GM18870 (cell line): ENCODE measurements at regions not wholly inside any gene's neighbourhood (a gene's known extent, or its start where the extent isn't known, plus 50 kb on each side); places are given as distances from the start of the nearest gene placed in this dataset.

ENCODE experiments used
- ATAC-seq: cut with Tn5 transposase; IDR thresholded peaks from one replicate; pipeline ENCODE4 v1.9.1; 2021; ENCODE audit warnings: moderate library complexity; ENCODE audit not compliant: unreplicated experiment

DNA sequence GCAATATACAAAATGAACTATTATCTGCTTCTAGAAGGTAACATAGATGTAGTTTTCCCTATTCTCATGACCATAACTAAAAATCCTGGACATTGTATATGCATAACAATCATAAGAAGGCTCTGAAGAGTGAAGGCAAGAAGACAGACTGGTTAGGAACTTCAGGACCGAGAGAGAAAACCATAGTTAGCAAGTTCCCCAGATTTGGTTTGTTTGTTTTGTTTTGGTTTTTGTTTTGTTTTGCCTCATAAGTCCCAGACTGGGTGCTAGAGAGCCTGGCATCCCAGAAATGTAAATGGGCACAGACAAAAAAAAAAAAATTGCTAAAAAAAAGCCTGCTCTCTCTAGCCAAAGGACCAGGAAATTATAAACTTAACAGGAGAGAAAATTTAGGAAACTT, 192.2 kb upstream of the FBXO11 start:
- peak; percentile 64 for ATAC-seq

DNA sequence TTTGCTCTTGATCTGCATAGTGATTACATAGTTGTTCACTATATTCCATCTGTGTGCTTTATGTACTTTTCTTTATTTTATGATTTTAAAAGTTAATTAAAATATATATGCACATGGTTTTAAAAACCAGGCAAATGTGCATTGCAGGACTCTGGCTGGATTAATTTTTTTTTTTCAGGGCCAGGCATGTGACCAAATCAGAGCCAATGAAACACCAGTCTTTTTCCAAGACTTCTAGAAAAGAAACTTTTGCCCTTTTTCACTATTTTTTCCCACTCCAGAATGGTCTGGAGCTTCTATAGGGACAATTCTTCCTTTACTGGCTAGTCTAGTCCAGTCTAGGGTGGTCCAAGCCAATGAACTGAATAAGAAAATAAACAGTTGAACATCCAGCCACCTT, 198.1 kb upstream of the FBXO11 start:
- no peak for ATAC-seq

DNA sequence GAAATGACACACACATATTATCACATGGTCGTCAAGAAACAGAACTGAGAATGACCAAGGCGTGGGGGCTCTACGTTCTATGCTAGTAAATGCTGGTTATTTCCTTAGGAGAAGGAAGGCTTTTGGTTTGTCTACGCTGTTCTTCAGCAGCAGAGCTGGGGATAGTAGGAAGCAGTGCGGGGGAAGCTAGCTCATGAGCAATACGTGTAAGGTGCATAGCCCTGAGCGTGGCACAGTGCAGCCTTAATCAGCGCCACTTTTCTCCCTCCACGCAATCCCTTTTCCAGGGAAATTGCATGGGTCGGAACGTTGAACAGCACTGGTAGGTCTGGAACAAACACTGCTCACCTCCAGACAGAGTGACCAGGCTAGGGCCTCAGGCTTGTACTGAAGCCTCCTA, 199.6 kb upstream of the FBXO11 start:
- ATAC-seq, result no peak

DNA sequence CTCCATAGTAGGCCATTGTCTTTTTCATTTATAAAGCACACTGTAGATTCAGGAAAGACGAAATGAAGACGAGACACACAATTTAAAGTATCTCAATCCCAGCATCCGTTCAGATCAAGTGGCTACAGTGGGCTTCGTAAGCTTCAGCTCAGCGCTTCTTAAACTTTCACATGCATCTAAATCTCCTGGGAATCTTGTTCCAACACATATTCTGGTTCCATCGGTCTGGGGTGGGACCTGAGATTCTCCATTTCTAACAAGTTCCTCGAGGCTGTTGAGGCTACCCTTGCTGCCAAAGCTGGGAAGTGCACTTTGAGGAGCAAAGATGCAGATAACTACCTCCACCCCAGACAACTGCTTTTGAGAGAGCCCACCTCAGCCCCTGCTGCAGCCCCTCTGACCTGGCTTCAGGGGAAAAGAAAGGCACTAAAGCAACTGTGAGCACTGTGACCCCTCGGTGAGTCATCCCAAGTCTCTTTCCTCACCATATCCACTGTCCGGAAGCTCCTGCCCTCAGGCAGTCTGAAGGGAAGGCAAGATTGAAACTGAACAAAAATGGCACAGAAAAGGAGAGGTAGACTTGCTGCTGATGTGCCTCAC, 201.1 kb upstream of the FBXO11 start:
- no peak for ATAC-seq

DNA sequence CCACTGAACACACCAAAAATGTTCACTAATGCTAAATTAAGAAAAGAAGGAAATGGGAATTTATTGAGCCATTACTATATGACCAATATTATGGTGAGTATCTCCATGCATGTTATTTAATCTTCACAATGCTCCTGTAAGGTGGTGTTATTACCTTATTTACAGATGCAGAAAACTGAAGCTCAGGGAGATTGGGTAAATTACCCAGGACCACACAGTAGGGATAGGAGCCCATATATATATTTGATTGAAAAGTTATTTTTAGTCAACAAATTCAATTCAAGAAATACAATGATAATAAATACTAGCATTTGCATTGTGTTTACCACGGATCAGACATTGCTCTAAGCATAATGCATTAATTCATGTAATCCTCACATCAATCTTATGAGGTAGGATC, 202.2 kb upstream of the FBXO11 start:
- no peak for ATAC-seq

DNA sequence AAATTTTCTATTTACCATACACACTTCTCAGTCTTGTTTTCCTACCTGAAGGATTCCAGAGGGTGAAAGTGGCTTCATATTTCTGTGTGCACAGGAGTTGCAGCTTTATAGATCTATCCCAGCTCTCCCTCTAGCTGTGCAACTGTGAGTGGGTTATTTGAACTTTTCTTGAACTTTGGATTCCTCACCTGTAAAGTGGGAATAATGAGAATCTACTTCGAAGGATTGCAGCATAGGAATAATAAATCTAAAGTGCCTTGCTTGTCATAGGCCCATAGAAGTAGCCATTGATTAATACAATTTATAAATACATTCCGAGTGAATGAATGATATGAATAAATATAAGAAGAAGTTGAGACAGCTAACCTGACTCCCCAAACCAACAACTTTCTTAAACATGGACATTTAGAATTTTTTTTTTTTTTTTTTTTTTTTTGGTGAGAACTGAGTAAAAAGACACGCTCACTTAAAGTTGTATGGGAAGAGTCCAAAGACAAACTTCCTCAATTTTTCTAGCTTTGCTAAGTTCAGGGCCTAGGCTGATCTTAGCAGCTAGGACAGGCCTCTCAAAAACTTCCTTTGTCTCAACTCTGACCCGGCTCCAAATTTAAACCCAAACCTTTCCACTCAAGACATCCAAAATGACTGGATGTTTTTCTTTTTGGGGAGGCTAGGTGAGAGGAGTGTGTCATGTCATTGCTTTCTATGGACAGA, 203.3 kb upstream of the FBXO11 start:
- no peak for ATAC-seq

DNA sequence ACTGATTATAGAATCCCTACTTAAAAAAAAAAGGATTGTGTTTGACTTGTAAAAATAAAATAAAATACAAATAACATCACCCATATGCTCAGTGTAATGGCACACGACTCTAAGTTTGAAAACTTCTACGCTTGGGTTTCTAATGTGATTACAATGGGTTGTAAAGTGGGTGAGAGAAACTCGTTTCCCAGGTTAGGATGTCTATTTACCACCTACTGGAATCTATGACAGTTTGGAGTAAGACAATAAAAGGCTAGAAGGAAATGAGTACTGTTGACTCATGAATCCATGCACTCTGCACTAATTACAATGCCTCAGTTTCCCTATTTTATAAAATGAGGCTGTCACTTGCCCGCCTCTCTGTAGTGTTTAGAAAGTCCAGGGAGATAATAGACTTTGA, 204.0 kb upstream of the FOXN2 start:
- no peak for ATAC-seq

DNA sequence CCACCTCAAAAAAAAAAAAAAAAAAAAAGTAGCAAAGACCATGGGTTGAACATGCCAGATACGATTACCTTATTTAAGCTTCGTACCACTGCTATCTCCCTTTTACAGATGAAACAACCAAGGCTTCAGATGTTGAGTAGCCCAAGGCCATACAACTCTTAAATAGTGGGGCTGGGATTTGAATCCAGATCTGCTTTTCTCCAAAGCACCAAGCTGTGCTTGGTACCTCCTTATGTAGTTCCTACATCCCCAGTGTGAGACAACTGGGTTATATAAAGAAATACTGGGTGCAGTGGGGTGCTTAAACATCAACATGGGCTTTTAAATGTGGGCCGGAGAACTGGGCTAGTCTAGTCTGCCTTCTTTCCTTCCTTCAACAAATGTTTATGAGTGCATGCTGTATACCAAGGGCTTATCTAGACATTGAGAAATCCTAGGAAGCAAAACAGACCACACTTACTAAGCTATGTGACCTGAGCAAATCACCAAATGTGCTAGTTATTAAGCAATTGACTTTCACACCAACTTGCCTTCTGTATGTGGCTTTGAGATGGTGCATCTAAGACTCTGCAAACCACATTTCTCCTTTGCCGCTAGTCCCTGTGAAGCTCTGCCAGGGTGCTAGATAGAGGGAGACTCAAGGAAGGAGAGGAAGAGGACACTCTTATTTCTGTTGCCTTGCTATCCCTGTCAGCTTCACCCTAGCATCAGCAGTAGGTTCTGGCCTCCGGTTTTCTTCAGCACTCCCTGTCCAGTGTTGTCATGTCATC, 201.4 kb upstream of the FOXN2 start:
- ATAC-seq, result no peak

DNA sequence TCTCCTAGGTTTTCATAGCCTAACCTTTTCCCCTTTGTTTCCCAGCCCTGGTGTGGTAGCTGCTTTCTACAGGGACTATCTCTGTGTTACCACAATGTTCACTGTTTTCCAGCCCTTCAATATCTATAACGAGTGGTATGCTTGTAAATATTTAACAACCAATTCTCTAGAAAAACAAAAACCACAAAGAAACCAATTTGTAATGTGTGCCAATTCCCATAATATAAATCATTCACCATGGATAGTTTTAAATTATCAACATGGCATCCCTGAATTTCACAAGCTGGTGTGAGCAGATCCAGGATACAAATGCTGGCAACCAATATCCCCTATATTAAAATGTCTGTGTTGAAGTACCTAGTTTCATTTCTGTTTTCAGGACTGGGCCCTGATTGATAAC, 200.7 kb upstream of the FOXN2 start:
- peak; percentile 19 for ATAC-seq

DNA sequence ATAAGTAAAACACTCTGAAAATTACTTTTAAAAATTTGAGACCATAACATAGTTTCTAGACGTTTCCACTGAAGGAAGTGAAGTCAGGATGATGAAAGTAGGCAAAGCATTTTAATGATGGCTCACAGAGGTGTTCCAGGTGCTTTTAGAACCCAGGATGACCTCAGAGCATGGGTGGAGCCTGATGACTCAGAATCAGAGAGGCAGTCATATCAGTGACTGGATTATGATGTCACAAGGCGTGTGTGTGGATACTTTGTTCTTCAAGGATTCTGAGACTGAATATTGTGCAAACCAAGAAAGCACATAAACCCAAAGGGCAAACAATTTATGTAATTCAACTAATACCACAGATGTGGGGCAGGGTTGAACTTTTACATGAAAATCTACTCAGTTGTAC, 200.2 kb upstream of the FOXN2 start:
- ATAC-seq, result peak; percentile 64

DNA sequence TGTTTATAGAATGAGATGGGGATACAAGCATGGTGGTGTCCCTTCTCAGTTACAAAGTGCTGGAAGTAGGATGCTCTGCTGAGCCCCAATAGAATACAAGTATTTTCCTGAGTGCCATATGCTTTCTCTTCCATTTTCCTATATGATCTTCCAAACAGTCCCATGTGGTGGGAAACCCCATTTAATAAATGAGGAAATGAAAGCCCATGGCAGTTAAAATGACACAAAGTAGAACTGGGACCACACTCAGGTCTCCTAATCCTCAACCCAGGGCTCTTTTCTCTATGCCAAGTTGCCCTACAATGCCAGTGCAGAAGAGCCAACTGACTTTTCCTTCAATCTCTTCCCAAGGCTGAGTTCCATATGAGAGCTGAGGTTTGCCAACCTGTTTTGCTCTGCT, 198.0 kb upstream of the FOXN2 start:
- ATAC-seq, result no peak

DNA sequence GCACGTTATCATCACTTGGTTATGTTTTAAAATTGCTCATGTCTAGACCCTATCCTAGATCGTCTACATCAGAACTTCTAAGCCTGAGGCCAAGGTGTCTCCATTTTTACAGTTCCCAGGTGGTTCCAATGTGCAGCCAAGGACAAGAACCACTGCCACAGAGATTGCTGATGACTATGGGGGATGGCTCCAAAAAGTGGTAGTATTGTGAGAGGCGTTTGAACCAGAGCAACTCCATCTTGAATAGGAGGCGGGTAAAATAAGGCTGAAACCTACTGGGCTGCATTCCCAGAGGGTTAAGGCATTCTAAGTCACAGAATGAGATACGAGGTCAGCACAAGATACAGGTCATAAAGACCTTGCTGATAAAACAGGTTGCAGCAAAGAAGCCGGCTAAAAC, 195.6 kb upstream of the FOXN2 start:
- ATAC-seq, result no peak

DNA sequence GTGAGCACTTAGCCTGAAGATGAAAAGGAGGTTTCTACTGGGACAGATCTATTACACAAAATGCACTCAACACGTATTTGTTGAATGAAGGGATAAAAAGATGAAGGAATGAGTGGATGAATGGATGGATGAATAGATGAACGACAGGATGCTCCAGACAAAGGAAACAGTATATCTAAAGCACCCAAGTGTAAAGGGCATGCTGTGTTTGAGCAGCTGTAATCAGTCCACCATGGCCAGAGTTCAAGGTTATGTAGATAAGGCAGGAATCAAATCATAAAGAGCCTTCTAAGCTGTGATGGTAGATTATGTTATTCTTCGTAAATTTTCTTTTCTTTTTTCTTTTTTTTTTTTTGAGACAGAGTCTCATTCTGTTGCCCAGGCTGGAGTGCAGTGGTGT, 194.4 kb upstream of the FOXN2 start:
- ATAC-seq, result no peak

DNA sequence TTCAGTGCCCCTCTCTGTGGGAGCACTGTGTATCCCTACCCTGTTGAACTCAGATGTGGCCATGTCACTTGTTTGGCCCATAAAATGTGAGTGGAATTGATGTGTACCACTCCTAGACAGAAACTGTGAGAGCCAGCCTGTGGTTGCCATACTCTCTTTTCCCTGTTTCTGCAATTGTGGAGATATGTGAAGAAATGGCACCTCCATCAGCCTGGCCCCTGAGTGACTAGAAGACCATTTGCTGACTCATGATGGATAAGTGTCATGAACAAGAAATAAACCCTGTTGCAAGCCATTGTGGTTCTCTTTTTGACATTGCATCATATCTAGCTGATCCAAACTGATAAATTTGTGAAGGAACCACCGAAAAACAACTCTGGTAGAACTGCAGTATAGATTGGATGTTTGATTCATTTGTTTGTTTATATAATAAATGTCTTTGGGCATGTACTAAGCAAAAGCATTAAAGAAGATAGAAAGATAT, 193.7 kb upstream of the FOXN2 start:
- ATAC-seq, result no peak

DNA sequence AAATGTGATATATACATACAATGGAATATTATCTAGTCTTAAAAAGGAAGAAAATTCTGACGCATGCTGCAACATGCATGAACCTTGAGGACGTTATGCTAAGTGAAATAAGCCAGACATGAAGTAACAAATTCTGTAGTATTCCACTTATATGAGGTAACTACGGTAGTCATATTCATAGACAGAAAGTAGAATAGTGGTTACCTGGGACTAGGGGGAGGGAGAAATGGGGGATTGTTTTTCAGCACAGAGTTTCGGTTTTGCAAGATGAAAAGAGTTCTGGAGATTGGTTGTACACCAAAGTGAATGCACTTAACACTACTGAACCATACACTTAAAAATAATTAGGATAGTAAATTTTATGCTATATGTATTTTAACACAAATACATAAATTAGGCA, 192.3 kb upstream of the FOXN2 start:
- peak; percentile 65 for ATAC-seq

DNA sequence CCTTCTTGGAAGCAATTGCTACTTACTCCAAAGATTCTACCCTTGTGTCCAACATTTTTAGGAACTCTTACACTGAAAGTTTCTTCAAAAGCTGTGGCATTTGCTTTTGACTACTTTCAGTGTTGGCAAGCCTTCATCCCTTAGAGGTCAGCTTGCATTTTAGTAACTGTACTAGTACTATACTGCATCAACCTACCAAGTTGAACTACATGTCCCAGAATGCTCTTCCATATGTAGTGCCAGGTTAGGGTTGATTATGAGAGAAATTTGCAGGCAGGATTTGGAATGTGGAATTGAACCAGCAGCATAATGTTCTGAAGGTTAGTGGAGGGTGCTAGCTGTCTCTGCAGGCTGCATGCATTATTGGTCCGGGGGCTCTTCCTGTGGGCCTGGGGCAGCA, 189.9 kb upstream of the FOXN2 start:
- ATAC-seq, result no peak

DNA sequence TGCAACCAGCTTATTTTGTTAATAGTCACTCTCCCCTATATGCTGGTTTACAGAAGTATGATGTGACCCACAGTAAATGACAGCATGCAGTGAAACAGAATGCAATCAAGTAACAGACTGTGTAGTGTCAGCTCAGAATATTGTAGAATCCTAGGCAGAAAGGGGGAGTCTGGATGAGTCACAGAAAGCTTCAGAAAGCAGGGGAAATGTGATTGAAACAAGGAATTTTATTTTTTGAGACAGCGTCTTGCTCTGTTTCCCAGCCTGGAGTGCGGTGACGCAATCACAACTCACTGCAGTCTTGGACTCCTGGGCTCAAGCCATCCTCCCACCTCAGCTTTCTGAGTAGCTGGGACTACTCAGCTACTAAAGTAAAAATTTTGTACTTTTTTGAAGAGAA, 188.3 kb upstream of the FOXN2 start:
- ATAC-seq, result no peak

DNA sequence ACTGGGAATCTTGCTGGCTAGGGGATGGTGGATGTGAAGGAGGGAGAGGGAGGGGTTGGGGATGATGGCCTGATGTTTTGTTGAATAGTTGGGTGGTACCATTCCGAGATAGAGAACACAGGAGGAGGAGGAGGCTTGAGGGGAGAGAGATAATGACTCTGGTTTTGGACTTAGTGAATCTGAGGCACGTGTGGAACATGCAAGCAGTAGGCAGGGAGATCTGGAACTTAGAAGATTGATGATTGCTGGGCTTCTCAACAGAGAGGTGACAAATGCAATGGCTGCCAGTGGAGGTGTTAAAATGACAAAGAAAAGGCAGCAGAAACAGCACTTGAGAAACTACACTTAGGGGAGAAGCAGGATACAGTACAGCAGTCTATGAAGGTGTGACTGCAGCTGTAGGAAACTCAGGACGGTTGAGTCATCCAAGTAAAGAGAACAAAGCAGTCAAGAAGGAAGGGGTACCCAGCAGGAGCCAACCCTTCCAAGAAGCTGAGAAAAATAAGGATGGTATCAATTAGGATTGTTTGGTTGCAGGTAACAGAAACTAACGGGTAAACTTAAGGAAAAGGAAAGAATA, 186.8 kb upstream of the FOXN2 start:
- no peak for ATAC-seq

DNA sequence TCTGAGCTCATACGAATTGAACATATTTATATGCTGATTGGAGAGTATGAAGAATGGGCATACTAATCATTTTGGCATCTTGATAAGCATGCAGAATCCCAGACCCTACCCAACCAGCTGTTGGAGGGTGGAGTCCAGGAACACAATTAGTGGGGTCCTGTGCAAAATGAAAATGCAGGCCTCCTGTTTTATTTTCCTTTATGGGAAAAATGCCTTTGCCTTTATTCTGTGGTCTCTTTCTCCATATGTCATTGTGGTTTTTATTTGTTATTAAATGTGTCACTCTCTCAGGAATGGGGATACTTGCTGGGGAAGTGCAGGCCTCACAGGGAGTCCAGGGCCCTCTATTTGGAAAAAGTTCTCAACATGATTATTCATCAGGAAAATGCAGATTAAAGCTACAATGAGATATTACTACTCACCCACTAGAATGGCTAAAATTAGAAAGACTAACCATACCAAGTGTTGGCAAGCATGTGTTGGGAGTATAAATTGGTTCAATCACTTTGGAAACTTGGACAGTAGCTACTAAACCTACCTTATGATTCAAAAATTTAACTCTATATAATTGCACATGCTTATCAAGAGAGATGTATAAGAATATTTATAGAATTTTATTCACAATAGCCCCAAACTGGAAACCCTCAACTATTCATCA, 185.1 kb upstream of the FOXN2 start:
- no peak for ATAC-seq

DNA sequence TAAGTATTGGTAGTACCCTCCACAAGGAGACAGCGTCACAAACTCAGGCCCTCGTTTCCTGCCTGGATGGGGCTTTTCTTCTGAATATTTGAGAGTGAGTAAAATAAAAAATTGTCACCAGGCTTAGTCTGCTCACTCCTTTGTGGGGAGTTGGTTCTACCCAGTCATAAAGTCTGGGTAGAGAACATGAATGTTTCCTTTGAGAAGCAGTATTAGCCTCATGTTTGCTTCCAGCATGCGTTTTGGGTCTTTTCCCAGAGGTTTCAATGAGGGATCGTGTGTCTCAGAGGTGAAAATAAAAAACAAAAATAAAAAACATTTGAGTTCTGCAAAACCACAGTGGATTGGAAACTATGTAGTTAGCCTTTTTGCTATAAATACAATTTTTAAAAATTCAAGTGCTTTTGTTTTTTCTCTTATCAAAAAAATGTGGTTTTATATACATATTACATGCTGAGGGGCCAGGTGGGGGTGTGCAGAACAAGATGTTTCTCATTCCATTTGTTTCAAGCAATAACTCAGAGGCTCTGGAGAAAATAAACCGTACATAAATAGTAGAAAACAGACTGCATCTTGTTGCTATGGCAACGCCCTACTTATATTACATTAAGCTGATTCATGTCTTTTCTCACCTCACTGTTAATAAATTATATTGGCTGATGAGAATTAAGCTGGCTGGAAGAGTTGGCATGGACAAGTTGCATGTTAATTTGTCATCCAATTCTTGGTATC, 182.8 kb upstream of the FOXN2 start:
- ATAC-seq, result no peak

DNA sequence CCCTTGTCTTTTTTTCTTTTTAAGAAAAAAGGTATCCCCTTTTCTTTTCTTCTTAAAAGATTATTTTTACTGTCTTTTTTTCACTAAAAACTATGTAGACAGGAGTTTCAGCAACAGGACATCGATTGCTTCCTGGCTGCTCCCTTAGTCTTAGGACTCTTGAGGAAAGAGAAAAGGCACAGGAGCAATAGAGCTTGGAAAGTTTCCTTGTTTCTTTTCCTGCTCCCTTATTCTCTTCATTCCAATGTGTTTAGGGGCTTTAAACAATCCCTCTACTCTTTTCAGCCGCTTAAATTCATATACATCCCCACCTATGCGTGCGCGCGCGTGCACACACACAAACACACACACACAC, 182.2 kb upstream of the FOXN2 start:
- ATAC-seq, result no peak
